ENCODE measurements at regions not wholly inside any gene's neighbourhood (a gene's known extent, or its start where the extent isn't known, plus 50 kb on each side); places are given as distances from the start of the nearest gene placed in this dataset.

GRCh38 chr9:31821583-31821982, 562.9 kb upstream of the ACO1 start:
- H3K36me3 Mint-ChIP-seq: no peaks in the 10 kb centered on the region
- H3K27ac ChIP-seq (ENCODE audit: low read depth, low read length): no peak overlapping the region
- no peaks in the 10 kb centered on the region for H3K9me3 ChIP-seq (ENCODE audit: control insufficient read depth in 1 of 2, low read length in 2 of 2)
- CTCF ChIA-PET (ENCODE audit: partially characterized antibody): interaction anchor here (1.0 kb wide), 1 partner anchor 21 kb away, joined by 3 read pairs; no protein-coding TSS in a partner anchor
- POLR2A ChIA-PET (ENCODE audit: partially characterized antibody): no interaction called here
- H3K9me3 Mint-ChIP-seq: no peaks in the 10 kb centered on the region
- no peak overlapping the region for H3K4me3 ChIP-seq (ENCODE audit: low read length in 2 of 2)
- H3K4me3 Mint-ChIP-seq: no peak overlapping the region
- H3K27me3 Mint-ChIP-seq: peaks cover 2 to 9% of the 10 kb centered on the region in 2 donors
- no peak overlapping the region for H3K27ac Mint-ChIP-seq
- H3K27me3 ChIP-seq (ENCODE audit: insufficient read depth, low read length): no peaks in the 10 kb centered on the region
- no peaks in the 10 kb centered on the region for H3K36me3 ChIP-seq (ENCODE audit: insufficient read depth, low read length)
- no peaks in the 10 kb centered on the region for H3K4me1 ChIP-seq (ENCODE audit: insufficient read depth, low read length)
- no peaks in the 10 kb centered on the region for H3K4me1 Mint-ChIP-seq
- DNase-seq: no peak
- intact Hi-C loops (cut with micrococcal nuclease): no loop called here

- Histone ChIP-seq H3K9me3 (ENCODE audit: control insufficient read depth in 1 of 2, low read length in 2 of 2) (no peaks in the 10 kb centered on the region), H3K27ac (ENCODE audit: low read depth, low read length) (no peak overlapping the region), H3K4me3 (ENCODE audit: low read length in 2 of 2) (no peak overlapping the region), H3K4me1 (ENCODE audit: insufficient read depth, low read length) (no peaks in the 10 kb centered on the region), H3K27me3 (ENCODE audit: insufficient read depth, low read length) (no peaks in the 10 kb centered on the region), H3K36me3 (ENCODE audit: insufficient read depth, low read length) (no peaks in the 10 kb centered on the region)
- peaks cover 2 to 9% of the 10 kb centered on the region in 2 donors for H3K27me3 Mint-ChIP-seq
- intact Hi-C loops (cut with micrococcal nuclease): no loop called here
- H3K4me1 Mint-ChIP-seq: no peaks in the 10 kb centered on the region
- no peaks in the 10 kb centered on the region for H3K9me3 Mint-ChIP-seq
- no peak overlapping the region for H3K4me3 Mint-ChIP-seq
- no peak overlapping the region for H3K27ac Mint-ChIP-seq
- H3K36me3 Mint-ChIP-seq: no peaks in the 10 kb centered on the region
- CTCF ChIA-PET (ENCODE audit: partially characterized antibody): no interaction called here
- DNase-seq: no peak
- POLR2A ChIA-PET (ENCODE audit: partially characterized antibody): no interaction called here
Observed at GRCh38 chr9:31823365-31823764, 561.1 kb upstream of the ACO1 start.

- no peak for DNase-seq
- Histone ChIP-seq H3K4me1 (ENCODE audit: insufficient read depth, low read length) (no peaks in the 10 kb centered on the region), H3K27ac (ENCODE audit: low read depth, low read length) (no peak overlapping the region), H3K27me3 (ENCODE audit: insufficient read depth, low read length) (no peaks in the 10 kb centered on the region), H3K9me3 (ENCODE audit: control insufficient read depth in 1 of 2, low read length in 2 of 2) (no peaks in the 10 kb centered on the region), H3K36me3 (ENCODE audit: insufficient read depth, low read length) (no peaks in the 10 kb centered on the region), H3K4me3 (ENCODE audit: low read length in 2 of 2) (no peak overlapping the region)
- POLR2A ChIA-PET (ENCODE audit: partially characterized antibody): no interaction called here
- peaks cover 2 to 9% of the 10 kb centered on the region in 2 donors for H3K27me3 Mint-ChIP-seq
- no peaks in the 10 kb centered on the region for H3K9me3 Mint-ChIP-seq
- H3K4me1 Mint-ChIP-seq: no peaks in the 10 kb centered on the region
- no peaks in the 10 kb centered on the region for H3K36me3 Mint-ChIP-seq
- CTCF ChIA-PET (ENCODE audit: partially characterized antibody): no interaction called here
- intact Hi-C loops (cut with micrococcal nuclease): no loop called here
- H3K27ac Mint-ChIP-seq: no peak overlapping the region
- H3K4me3 Mint-ChIP-seq: no peak overlapping the region
Observed at GRCh38 chr9:31824860-31825259, 559.6 kb upstream of the ACO1 start.

- no peak overlapping the region for H3K4me3 ChIP-seq (ENCODE audit: low read length in 2 of 2)
- no peak overlapping the region for H3K27ac ChIP-seq (ENCODE audit: low read depth, low read length)
- no peak for DNase-seq
- intact Hi-C loops (cut with micrococcal nuclease): no loop called here
- no peaks in the 10 kb centered on the region for H3K4me1 ChIP-seq (ENCODE audit: insufficient read depth, low read length)
- no peaks in the 10 kb centered on the region for H3K27me3 ChIP-seq (ENCODE audit: insufficient read depth, low read length)
- ChIA-PET POLR2A (ENCODE audit: partially characterized antibody) (no interaction called here), CTCF (ENCODE audit: partially characterized antibody) (no interaction called here)
- Mint-ChIP-seq H3K36me3 (no peaks in the 10 kb centered on the region), H3K4me3 (no peak overlapping the region), H3K9me3 (no peaks in the 10 kb centered on the region), H3K4me1 (no peaks in the 10 kb centered on the region), H3K27me3 (no peaks in the 10 kb centered on the region), H3K27ac (no peak overlapping the region)
- H3K9me3 ChIP-seq (ENCODE audit: control insufficient read depth in 1 of 2, low read length in 2 of 2): no peaks in the 10 kb centered on the region
- H3K36me3 ChIP-seq (ENCODE audit: insufficient read depth, low read length): no peaks in the 10 kb centered on the region
Observed at GRCh38 chr9:31837211-31837610, 547.2 kb upstream of the ACO1 start.

- intact Hi-C loops (cut with micrococcal nuclease): no loop called here
- DNase-seq: no peak
- no peaks in the 10 kb centered on the region for H3K27me3 ChIP-seq (ENCODE audit: insufficient read depth, low read length)
- Mint-ChIP-seq H3K27ac (no peak overlapping the region), H3K4me1 (no peaks in the 10 kb centered on the region), H3K9me3 (no peaks in the 10 kb centered on the region), H3K27me3 (peaks cover under 1 to 2% of the 10 kb centered on the region in 2 donors), H3K4me3 (no peak overlapping the region), H3K36me3 (no peaks in the 10 kb centered on the region)
- no peaks in the 10 kb centered on the region for H3K36me3 ChIP-seq (ENCODE audit: insufficient read depth, low read length)
- H3K4me3 ChIP-seq (ENCODE audit: low read length in 2 of 2): no peak overlapping the region
- H3K4me1 ChIP-seq (ENCODE audit: insufficient read depth, low read length): no peaks in the 10 kb centered on the region
- POLR2A ChIA-PET (ENCODE audit: partially characterized antibody): no interaction called here
- H3K9me3 ChIP-seq (ENCODE audit: control insufficient read depth in 1 of 2, low read length in 2 of 2): no peaks in the 10 kb centered on the region
- no peak overlapping the region for H3K27ac ChIP-seq (ENCODE audit: low read depth, low read length)
- CTCF ChIA-PET (ENCODE audit: partially characterized antibody): no interaction called here
Observed at GRCh38 chr9:31839273-31839672, 545.2 kb upstream of the ACO1 start.

GRCh38 chr9:31840702-31841101, 543.7 kb upstream of the ACO1 start:
- no peaks in the 10 kb centered on the region for H3K4me1 Mint-ChIP-seq
- intact Hi-C loops (cut with micrococcal nuclease): no loop called here
- H3K36me3 Mint-ChIP-seq: no peaks in the 10 kb centered on the region
- H3K27ac ChIP-seq (ENCODE audit: low read depth, low read length): no peak overlapping the region
- no peaks in the 10 kb centered on the region for H3K4me1 ChIP-seq (ENCODE audit: insufficient read depth, low read length)
- peaks cover 1 to 2% of the 10 kb centered on the region in 2 donors for H3K27me3 Mint-ChIP-seq
- H3K27ac Mint-ChIP-seq: no peak overlapping the region
- ChIA-PET POLR2A (ENCODE audit: partially characterized antibody) (no interaction called here), CTCF (ENCODE audit: partially characterized antibody) (no interaction called here)
- H3K36me3 ChIP-seq (ENCODE audit: insufficient read depth, low read length): no peaks in the 10 kb centered on the region
- H3K27me3 ChIP-seq (ENCODE audit: insufficient read depth, low read length): no peaks in the 10 kb centered on the region
- no peaks in the 10 kb centered on the region for H3K9me3 ChIP-seq (ENCODE audit: control insufficient read depth in 1 of 2, low read length in 2 of 2)
- no peak overlapping the region for H3K4me3 ChIP-seq (ENCODE audit: low read length in 2 of 2)
- no peaks in the 10 kb centered on the region for H3K9me3 Mint-ChIP-seq
- DNase-seq: no peak
- H3K4me3 Mint-ChIP-seq: no peak overlapping the region

- H3K36me3 ChIP-seq (ENCODE audit: insufficient read depth, low read length): no peaks in the 10 kb centered on the region
- Mint-ChIP-seq H3K27me3 (peaks cover 0 to 3% of the 10 kb centered on the region in 2 donors), H3K4me1 (peaks cover 0 to 2% (median 0%) of the 10 kb centered on the region in 4 donors), H3K27ac (no peak overlapping the region), H3K4me3 (no peak overlapping the region), H3K9me3 (peaks cover 0 to 2% (median 0%) of the 10 kb centered on the region in 8 donors), H3K36me3 (no peaks in the 10 kb centered on the region)
- intact Hi-C loops (cut with micrococcal nuclease): no loop called here
- no peak overlapping the region for H3K27ac ChIP-seq (ENCODE audit: low read depth, low read length)
- no peak overlapping the region for H3K4me3 ChIP-seq (ENCODE audit: low read length in 2 of 2)
- CTCF ChIA-PET (ENCODE audit: partially characterized antibody): no interaction called here
- H3K9me3 ChIP-seq (ENCODE audit: control insufficient read depth in 1 of 2, low read length in 2 of 2): no peaks in the 10 kb centered on the region
- no peaks in the 10 kb centered on the region for H3K27me3 ChIP-seq (ENCODE audit: insufficient read depth, low read length)
- POLR2A ChIA-PET (ENCODE audit: partially characterized antibody): no interaction called here
- no peaks in the 10 kb centered on the region for H3K4me1 ChIP-seq (ENCODE audit: insufficient read depth, low read length)
- DNase-seq: no peak
Observed at GRCh38 chr9:31847963-31848362, 536.5 kb upstream of the ACO1 start.

All from CD4-positive, alpha-beta memory T cell (primary cell).